Keratinocyte (primary cell): ENCODE measurements at regions not wholly inside any gene's neighbourhood (a gene's known extent, or its start where the extent isn't known, plus 50 kb on each side); places are given as distances from the start of the nearest gene placed in this dataset.
A peak's percentile ranks its signal among the peaks of the same experiment; 100 is the strongest.

Experiments used
- DNase-seq: peaks from one replicate; pipeline ENCODE4 v3.0.0-alpha.2; 2011; ENCODE audit warnings: low read depth, missing footprints, low spot score
- FAIRE-seq: peaks from 2 replicates; lab custom pipeline; 2011; peaks lifted over from hg19 to GRCh38; lab: Jason Lieb, UNC
- H2AFZ ChIP-seq: 2 replicates; pipeline ENCODE4 v1.6.0; 2012; ENCODE audit warnings: low read length, control low read depth, inconsistent platforms; ENCODE audit not compliant: control insufficient read depth
- H3K27ac ChIP-seq: 2 replicates; pipeline ENCODE4 v1.5.1; 2011; ENCODE audit warnings: low read length; ENCODE audit not compliant: control insufficient read depth, insufficient read depth
- H3K27me3 ChIP-seq: 3 replicates; pipeline ENCODE4 v1.6.0; 2011; ENCODE audit warnings: low read length; ENCODE audit not compliant: control insufficient read depth, insufficient read depth; ENCODE audit errors: extremely low read depth
- H3K36me3 ChIP-seq, 2 experiments: 2 replicates in 1 of 2; 3 replicates in 1 of 2; pipeline ENCODE4 v1.5.1; 2011; ENCODE audit warnings: low read length in 2 of 2, mild to moderate bottlenecking in 1 of 2; ENCODE audit not compliant: control insufficient read depth in 2 of 2, insufficient read depth in 2 of 2; ENCODE audit errors: extremely low read depth in 1 of 2
- H3K4me1 ChIP-seq: 3 replicates; pipeline ENCODE4 v1.5.1; 2011; ENCODE audit warnings: low read length; ENCODE audit not compliant: control insufficient read depth, insufficient read depth; ENCODE audit errors: extremely low read depth
- H3K4me2 ChIP-seq: 3 replicates; pipeline ENCODE4 v1.6.0; 2011; ENCODE audit warnings: low read depth, low read length; ENCODE audit not compliant: control insufficient read depth, insufficient read depth; ENCODE audit errors: extremely low read depth
- H3K4me3 ChIP-seq, 3 experiments: fragments of 200-600 bp in 1 of 3; sonication (generic) in 1 of 3; 2 replicates in 2 of 3; 3 replicates in 1 of 3; pipeline ENCODE4 v1.5.1; 2011 to 2016; ENCODE audit warnings: low read length in 3 of 3, mild to moderate bottlenecking in 3 of 3, control low read depth in 2 of 3, inconsistent platforms in 1 of 3, low read depth in 1 of 3, mixed read lengths in 1 of 3, mixed run types in 1 of 3, moderate library complexity in 1 of 3; ENCODE audit not compliant: control insufficient read depth in 2 of 3, insufficient read depth in 2 of 3; ENCODE audit errors: extremely low read depth in 1 of 3
- H3K79me2 ChIP-seq: 2 replicates; pipeline ENCODE4 v1.6.0; 2012; ENCODE audit warnings: low read length; ENCODE audit not compliant: control insufficient read depth, insufficient read depth
- H3K9ac ChIP-seq: 3 replicates; pipeline ENCODE4 v1.6.0; 2011; ENCODE audit warnings: low read length; ENCODE audit not compliant: control insufficient read depth, insufficient read depth; ENCODE audit errors: extremely low read depth
- H3K9me1 ChIP-seq: 3 replicates; pipeline ENCODE4 v1.6.0; 2011; ENCODE audit warnings: low read length; ENCODE audit not compliant: control insufficient read depth, insufficient read depth; ENCODE audit errors: extremely low read depth
- H3K9me3 ChIP-seq: 2 replicates; pipeline ENCODE4 v1.5.1; 2012; ENCODE audit warnings: low read depth, low read length; ENCODE audit not compliant: control insufficient read depth
- H4K20me1 ChIP-seq: 3 replicates; pipeline ENCODE4 v1.6.0; 2011; ENCODE audit warnings: low read length; ENCODE audit not compliant: control insufficient read depth, insufficient read depth; ENCODE audit errors: extremely low read depth
- CTCF ChIP-seq, 3 experiments: IDR thresholded peaks in 1 of 3; conservative IDR thresholded peaks in 1 of 3; optimal IDR thresholded peaks in 1 of 3; 2 replicates in 2 of 3; 3 replicates in 1 of 3; pipeline versions ENCODE3 to v1.5.1; 2011; ENCODE audit warnings: low read length in 3 of 3, mild to moderate bottlenecking in 3 of 3, moderate library complexity in 2 of 3, control low read depth in 1 of 3, inconsistent platforms in 1 of 3; ENCODE audit not compliant: insufficient read depth in 2 of 3; ENCODE audit errors: extremely low read depth in 1 of 3
- EZH2 ChIP-seq: IDR thresholded peaks from one replicate; pipeline ENCODE4 v1.6.1; 2012; ENCODE audit warnings: inconsistent platforms, mild to moderate bottlenecking, low read length, moderate library complexity
- dilution Hi-C: fragments of 300-500 bp; cut with MboI; formaldehyde crosslinking; loops from one replicate; pipeline ENCODE4 v1.7.0; 2020; ENCODE audit warnings: low sequenced_read_pairs; ENCODE audit not compliant: extremely low pct_ligation_motif_present

- H3K27ac ChIP-seq: no peak overlapping the region
- no peaks in the 10 kb centered on the region for H3K9me3 ChIP-seq
- FAIRE-seq (no peak), DNase-seq (no peak)
- H2AFZ ChIP-seq: no peak overlapping the region
- TF ChIP-seq EZH2: no peak
- TF ChIP-seq CTCF (optimal IDR thresholded peaks at IDR 0.05 in 1 of 3, IDR thresholded peaks at IDR 0.05 in 1 of 3, conservative IDR thresholded peaks at IDR 0.05 in 1 of 3; ENCODE audit: extremely low read depth in 1 of 3, insufficient read depth in 2 of 3, low read length in 3 of 3): no peak
- no peaks in the 10 kb centered on the region for H3K36me3 ChIP-seq
- H3K27me3 ChIP-seq: peaks cover 16% of the 10 kb centered on the region
- no peaks in the 10 kb centered on the region for H4K20me1 ChIP-seq
- H3K79me2 ChIP-seq: no peaks in the 10 kb centered on the region
- no peak overlapping the region for H3K9ac ChIP-seq
- no peak overlapping the region for H3K4me2 ChIP-seq
- no peak overlapping the region for H3K4me3 ChIP-seq
- no peaks in the 10 kb centered on the region for H3K9me1 ChIP-seq
- dilution Hi-C loops: no loop called here
- H3K4me1 ChIP-seq: peaks cover 8% of the 10 kb centered on the region
These were observed 242.6 kb downstream of the TFAP2C start for GRCh38 chr20:56871691-56872090.

- DNase-seq (peak; percentile 13), FAIRE-seq (no peak)
- Histone ChIP-seq H3K9ac (no peak overlapping the region), H3K4me1 (peaks cover 8% of the 10 kb centered on the region), H3K36me3 (no peaks in the 10 kb centered on the region), H3K27me3 (peaks cover 11% of the 10 kb centered on the region), H2AFZ (no peak overlapping the region), H3K9me3 (no peaks in the 10 kb centered on the region), H3K4me2 (no peak overlapping the region), H3K4me3 (no peak overlapping the region), H3K27ac (no peak overlapping the region), H4K20me1 (no peaks in the 10 kb centered on the region), H3K9me1 (no peaks in the 10 kb centered on the region), H3K79me2 (no peaks in the 10 kb centered on the region)
- dilution Hi-C loops: no loop called here
- TF ChIP-seq CTCF (optimal IDR thresholded peaks at IDR 0.05 in 1 of 3, IDR thresholded peaks at IDR 0.05 in 1 of 3, conservative IDR thresholded peaks at IDR 0.05 in 1 of 3; ENCODE audit: extremely low read depth in 1 of 3, insufficient read depth in 2 of 3, low read length in 3 of 3) (peak in 1 of 3 experiments; percentile 59), EZH2 (no peak)
These were observed 243.7 kb downstream of the TFAP2C start for GRCh38 chr20:56872620-56873458.
